AG10803 (cell line): ENCODE measurements at regions not wholly inside any gene's neighbourhood (a gene's known extent, or its start where the extent isn't known, plus 50 kb on each side); places are given as distances from the start of the nearest gene placed in this dataset.

Experiments used
- DNase-seq: peaks from one replicate; pipeline ENCODE4 v3.0.0; 2010; ENCODE audit warnings: low read depth
- H3K4me3 ChIP-seq: 2 replicates; pipeline ENCODE4 v1.5.1; 2011; ENCODE audit warnings: mild to moderate bottlenecking, low read length, control low read depth
- CTCF ChIP-seq: conservative IDR thresholded peaks from 2 replicates; pipeline ENCODE4 v1.5.1; 2011; ENCODE audit warnings: mild to moderate bottlenecking, low read length, control low read depth, inconsistent platforms

- DNase-seq: no peak
- TF ChIP-seq CTCF: no peak
- no peak overlapping the region for H3K4me3 ChIP-seq
These were observed 307.2 kb downstream of the MYCN start for GRCh38 chr2:16247326-16248122.

GRCh38 chr2:16246911-16247310 lies 306.6 kb downstream of the MYCN start:
- DNase-seq: no peak
- TF ChIP-seq CTCF: no peak
- no peak overlapping the region for H3K4me3 ChIP-seq

- no peak overlapping the region for H3K4me3 ChIP-seq
- TF ChIP-seq CTCF: no peak
- no peak for DNase-seq
These were observed 306.0 kb downstream of the MYCN start for GRCh38 chr2:16246281-16246850.

- no peak for DNase-seq
- TF ChIP-seq CTCF: no peak
- H3K4me3 ChIP-seq: no peak overlapping the region
These were observed 305.2 kb downstream of the MYCN start for GRCh38 chr2:16245481-16246054.

GRCh38 chr2:16244966-16245320 lies 304.6 kb downstream of the MYCN start:
- DNase-seq: no peak
- no peak for TF ChIP-seq CTCF
- H3K4me3 ChIP-seq: no peak overlapping the region

- no peak overlapping the region for H3K4me3 ChIP-seq
- no peak for DNase-seq
- TF ChIP-seq CTCF: no peak
These were observed 304.0 kb downstream of the MYCN start for GRCh38 chr2:16244153-16244965.
